ENCODE measurements at regions not wholly inside any gene's neighbourhood (a gene's known extent, or its start where the extent isn't known, plus 50 kb on each side); places are given as distances from the start of the nearest gene placed in this dataset.

DNA sequence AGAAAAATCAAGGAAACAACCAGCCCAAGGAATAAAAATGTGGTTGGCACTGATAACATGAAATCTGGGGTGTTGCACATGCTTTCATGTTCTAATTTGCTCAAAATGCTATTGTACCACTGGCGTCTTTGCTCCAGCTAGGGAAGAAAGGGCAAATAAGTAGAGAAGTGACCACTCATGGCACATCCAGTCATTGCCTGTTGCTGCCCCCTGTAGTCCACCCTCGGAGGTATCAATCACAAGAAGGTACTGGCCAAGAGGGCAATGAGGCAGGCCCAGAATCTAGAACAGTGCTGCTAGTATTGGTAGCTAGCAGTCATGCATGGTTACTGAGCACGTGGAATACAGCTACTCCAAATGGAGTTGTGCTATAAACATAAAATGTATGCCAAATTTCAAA, 213.4 kb downstream of the CDCA7 start:
- no peak for TF ChIP-seq TAF7 (optimal IDR thresholded peaks at IDR 0.05; ENCODE audit: borderline replicate concordance, low read depth, low read length)
- TF ChIP-seq, protein P1, sequence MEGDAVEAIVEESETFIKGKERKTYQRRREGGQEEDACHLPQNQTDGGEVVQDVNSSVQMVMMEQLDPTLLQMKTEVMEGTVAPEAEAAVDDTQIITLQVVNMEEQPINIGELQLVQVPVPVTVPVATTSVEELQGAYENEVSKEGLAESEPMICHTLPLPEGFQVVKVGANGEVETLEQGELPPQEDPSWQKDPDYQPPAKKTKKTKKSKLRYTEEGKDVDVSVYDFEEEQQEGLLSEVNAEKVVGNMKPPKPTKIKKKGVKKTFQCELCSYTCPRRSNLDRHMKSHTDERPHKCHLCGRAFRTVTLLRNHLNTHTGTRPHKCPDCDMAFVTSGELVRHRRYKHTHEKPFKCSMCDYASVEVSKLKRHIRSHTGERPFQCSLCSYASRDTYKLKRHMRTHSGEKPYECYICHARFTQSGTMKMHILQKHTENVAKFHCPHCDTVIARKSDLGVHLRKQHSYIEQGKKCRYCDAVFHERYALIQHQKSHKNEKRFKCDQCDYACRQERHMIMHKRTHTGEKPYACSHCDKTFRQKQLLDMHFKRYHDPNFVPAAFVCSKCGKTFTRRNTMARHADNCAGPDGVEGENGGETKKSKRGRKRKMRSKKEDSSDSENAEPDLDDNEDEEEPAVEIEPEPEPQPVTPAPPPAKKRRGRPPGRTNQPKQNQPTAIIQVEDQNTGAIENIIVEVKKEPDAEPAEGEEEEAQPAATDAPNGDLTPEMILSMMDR (IDR thresholded peaks at IDR 0.05; ENCODE audit: control extremely low read depth in 1 of 3, insufficient read depth in 1 of 3, low read depth in 1 of 3, low read length in 3 of 3): peak; percentile 59 to 83 (median 79)
